CD4-positive, alpha-beta T cell treated with Interleukin-15 for 1 hour (primary cell): ENCODE measurements at regions not wholly inside any gene's neighbourhood (a gene's known extent, or its start where the extent isn't known, plus 50 kb on each side); places are given as distances from the start of the nearest gene placed in this dataset.
A peak's percentile ranks its signal among the peaks of the same experiment; 100 is the strongest.
"Not testable (repeated sequence)": the region's sequence is repeated elsewhere in the genome, so short reads cannot be mapped to it uniquely, and the experiment has no call there.

ENCODE experiments used
- DNase-seq: peaks from one replicate; pipeline ENCODE4 v3.0.0-alpha.2; 2020

DNA sequence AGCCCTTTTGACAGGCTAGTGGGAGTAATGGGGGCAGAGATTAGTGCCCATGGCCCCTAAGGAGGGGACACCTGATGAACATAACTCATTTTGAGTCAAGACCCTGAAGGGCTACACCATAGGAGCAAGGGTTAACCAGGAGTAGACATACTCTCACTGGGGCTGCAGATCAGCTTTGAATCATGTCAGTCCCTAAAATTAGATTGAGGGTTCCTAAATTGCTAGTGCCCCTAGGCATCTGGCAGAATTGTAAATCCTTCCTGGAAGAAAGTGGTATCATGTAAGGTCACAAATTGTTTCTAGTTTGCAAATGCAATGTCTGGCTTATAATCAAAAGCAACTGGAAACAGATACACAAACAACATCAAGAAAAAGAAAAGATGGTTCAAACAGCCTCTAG lies 52.1 kb upstream of the LRRC37A2 start:
- not testable (repeated sequence) for DNase-seq

- not testable (repeated sequence) for DNase-seq
Observed at GRCh38 chr17:46455069-46455468, 57.2 kb upstream of the LRRC37A2 start.

GRCh38 chr17:46454572-46454971 lies 57.7 kb upstream of the LRRC37A2 start:
- DNase-seq = not testable (repeated sequence)

GRCh38 chr17:46453077-46453476 lies 59.2 kb upstream of the LRRC37A2 start:
- DNase-seq = not testable (repeated sequence)

DNA sequence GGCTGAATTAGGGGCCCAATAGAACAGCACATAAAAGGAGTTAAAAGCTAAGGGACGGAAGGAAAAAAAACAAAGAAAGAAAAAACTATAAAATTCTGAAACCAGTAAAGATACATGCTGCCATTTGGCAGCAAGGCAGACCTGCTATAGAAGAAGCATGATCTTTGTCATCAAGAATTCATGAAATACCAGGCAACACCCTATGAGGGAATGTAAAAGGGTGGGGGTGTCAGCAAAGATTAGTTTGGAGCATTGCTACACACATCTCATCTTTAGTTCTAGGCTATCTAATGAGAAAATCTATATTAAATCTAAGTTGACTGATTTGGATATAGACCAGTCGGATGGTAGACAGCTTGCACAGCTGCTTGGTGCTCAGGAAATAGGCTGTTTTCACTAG lies 66.4 kb upstream of the LRRC37A2 start:
- not testable (repeated sequence) for DNase-seq

- not testable (repeated sequence) for DNase-seq
Observed at GRCh38 chr17:46445411-46445810, 66.9 kb upstream of the LRRC37A2 start.

- not testable (repeated sequence) for DNase-seq
Observed at GRCh38 chr17:46442153-46442552, 70.1 kb upstream of the LRRC37A2 start.

- not testable (repeated sequence) for DNase-seq
Observed at GRCh38 chr17:46440665-46441064, 71.6 kb upstream of the LRRC37A2 start.

- DNase-seq = not testable (repeated sequence)
Observed at GRCh38 chr17:46434450-46435062, 73.0 kb upstream of the ARL17B start.

DNA sequence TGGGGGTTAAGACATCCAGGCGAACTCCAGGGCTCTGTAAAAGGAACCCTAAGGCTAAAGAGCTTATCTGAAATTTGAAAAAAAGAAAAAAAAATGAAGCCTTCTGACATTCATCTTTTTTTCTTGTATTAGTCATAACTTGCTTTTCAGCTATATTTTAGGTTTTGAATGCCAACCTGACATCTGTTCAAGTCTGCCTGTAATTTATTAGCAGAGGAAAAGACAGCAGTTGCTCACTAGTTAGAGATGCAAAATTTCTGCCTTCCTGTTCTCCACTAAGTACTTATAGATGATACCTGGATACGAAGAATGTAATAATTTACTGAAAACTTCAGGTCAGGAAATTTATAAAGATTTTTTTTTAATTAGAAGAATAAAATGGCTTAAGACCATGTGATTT lies 68.7 kb upstream of the ARL17B start:
- DNase-seq = not testable (repeated sequence)

- not testable (repeated sequence) for DNase-seq
Observed at GRCh38 chr17:46429675-46430074, 68.1 kb upstream of the ARL17B start.

GRCh38 chr17:46424187-46424884 lies 62.8 kb upstream of the ARL17B start:
- not testable (repeated sequence) for DNase-seq

DNA sequence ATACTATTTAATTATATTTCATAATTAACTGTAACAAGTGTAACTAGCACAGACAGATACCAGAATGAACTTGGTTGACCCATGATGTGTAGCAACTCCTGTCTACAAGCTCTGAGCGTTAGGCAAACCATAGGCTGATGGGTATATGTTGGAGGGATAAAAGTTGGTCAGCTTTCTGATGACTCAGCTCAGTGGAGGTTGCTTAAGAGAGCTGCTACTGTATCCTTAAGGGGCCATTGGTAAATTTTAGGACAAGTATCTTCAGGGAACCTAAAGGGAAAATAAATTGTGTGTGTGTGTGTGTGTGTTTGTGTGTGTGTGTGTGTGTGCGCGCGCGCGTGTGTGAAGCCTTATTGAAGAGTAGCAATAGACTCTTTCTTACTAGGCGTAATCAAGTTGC lies 56.3 kb upstream of the ARL17B start:
- peak; percentile 15 for DNase-seq

DNA sequence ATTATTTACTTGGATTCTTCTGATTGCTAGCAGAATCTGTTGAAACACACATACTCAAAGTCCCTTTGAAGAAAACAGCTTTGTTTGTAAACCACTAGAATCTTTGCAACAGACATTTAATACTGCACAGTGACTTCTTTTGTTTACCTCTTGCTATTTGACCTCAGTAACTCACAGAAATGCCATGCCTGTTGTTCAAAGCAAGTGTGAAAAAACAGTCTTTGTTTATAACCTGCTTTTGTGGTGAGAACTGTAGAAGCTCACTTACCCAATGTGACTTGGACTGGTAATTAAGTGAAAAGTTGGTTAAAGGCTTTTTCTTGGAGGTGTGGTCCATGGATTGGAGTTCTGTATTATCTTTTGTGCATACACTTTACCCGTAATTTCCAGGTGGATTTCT lies 55.7 kb upstream of the ARL17B start:
- DNase-seq = not testable (repeated sequence)

GRCh38 chr17:46414559-46414958 lies 53.0 kb upstream of the ARL17B start:
- not testable (repeated sequence) for DNase-seq

GRCh38 chr17:46412156-46412555 lies 50.6 kb upstream of the ARL17B start:
- not testable (repeated sequence) for DNase-seq

DNA sequence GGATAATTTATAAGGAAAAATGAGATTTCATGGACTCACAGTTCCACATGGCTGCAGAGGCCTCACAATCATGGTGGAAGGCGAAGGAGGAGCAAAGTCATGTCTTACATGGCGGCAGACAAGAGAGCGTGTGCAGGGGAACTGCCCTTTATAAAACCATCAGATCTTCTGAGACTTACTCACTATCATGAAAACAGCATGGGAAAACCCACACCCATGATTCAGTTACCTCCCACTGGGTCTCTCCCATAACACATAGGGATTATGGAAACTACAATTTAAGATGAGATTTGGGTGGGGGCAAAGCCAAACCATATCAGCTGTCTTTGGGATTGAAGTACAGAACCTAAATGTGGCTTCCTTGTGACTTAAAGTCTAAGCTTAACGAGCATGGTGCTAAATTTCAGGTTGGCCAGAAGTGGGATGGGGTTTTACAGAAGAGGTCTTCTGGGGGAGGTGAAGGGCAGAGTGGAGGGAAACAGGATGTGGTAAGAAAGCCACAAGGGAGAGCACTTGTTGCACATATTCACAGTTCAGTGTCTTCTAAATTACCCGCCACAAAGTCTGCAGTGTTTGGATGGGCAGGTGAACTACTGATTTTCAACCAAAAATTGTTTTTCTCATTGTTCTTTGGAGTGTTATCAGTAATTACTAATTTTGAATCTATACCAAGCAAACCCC lies 49.7 kb upstream of the ARL17B start:
- not testable (repeated sequence) for DNase-seq
